ENCODE measurements at regions not wholly inside any gene's neighbourhood (a gene's known extent, or its start where the extent isn't known, plus 50 kb on each side); places are given as distances from the start of the nearest gene placed in this dataset.

DNA sequence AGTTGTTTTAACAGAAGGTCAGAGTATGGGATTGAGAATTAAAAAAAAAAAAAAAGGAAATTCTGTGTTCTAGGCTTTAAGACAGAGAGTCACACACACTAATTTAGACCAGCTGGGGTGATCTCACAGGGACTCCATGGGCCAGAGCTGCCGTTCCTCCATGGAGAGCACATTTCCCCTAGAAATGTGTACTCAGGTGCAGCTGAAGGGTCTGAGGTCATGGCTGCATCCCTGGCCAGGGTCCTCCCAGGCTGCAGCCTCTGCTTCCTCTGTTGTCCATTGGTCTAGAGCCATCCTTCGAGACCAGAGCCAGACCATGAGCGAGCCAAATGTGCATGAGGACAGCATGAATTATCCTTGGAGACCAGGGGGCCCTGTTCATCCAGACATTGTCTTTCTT is 190.1 kb upstream of the TNP1 start:
- TF ChIP-seq, protein P1, sequence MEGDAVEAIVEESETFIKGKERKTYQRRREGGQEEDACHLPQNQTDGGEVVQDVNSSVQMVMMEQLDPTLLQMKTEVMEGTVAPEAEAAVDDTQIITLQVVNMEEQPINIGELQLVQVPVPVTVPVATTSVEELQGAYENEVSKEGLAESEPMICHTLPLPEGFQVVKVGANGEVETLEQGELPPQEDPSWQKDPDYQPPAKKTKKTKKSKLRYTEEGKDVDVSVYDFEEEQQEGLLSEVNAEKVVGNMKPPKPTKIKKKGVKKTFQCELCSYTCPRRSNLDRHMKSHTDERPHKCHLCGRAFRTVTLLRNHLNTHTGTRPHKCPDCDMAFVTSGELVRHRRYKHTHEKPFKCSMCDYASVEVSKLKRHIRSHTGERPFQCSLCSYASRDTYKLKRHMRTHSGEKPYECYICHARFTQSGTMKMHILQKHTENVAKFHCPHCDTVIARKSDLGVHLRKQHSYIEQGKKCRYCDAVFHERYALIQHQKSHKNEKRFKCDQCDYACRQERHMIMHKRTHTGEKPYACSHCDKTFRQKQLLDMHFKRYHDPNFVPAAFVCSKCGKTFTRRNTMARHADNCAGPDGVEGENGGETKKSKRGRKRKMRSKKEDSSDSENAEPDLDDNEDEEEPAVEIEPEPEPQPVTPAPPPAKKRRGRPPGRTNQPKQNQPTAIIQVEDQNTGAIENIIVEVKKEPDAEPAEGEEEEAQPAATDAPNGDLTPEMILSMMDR (conservative IDR thresholded peaks at IDR 0.05 in 1 of 2, IDR thresholded peaks at IDR 0.05 in 1 of 2; ENCODE audit: extremely low read depth in 1 of 2, insufficient read depth in 1 of 2, low read depth in 1 of 2, low read length in 2 of 2): no peak
- TF ChIP-seq EZH2 (IDR thresholded peaks at IDR 0.05; ENCODE audit: borderline replicate concordance, low read length): no peak
